ENCODE measurements at regions not wholly inside any gene's neighbourhood (a gene's known extent, or its start where the extent isn't known, plus 50 kb on each side); places are given as distances from the start of the nearest gene placed in this dataset.

DNA sequence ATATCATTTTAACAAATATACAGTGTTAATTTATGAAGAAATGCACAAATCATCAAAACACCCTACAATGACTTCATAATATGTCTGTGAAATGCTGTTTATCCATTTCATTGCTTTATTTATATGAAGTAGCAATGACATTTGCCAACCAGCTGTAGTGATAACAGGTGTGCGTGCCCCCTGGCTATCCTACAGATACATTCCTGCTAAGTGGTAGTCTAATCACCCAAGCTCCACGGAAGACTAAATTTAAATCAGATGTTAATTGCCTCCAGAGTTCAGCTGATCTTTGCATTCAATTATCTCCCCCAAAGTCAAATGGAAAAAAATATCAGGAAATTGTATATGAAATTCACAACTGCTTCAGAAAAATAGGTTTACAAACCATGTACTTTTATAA lies 1164.2 kb upstream of the LRRN3 start:
- no peaks in the 10 kb centered on the region for H3K9me3 ChIP-seq (ENCODE audit: control insufficient read depth, insufficient read depth, low read length)
- no peak overlapping the region for H3K4me2 ChIP-seq (ENCODE audit: low read length)
- no peaks in the 10 kb centered on the region for H3K79me2 ChIP-seq (ENCODE audit: control insufficient read depth, low read length)
- no peaks in the 10 kb centered on the region for H3K27me3 ChIP-seq (ENCODE audit: control insufficient read depth, low read length)
- H3K4me3 ChIP-seq (ENCODE audit: low read length) = no peak overlapping the region
- H4K20me1 ChIP-seq (ENCODE audit: control insufficient read depth, insufficient read depth, low read depth, low read length) = no peaks in the 10 kb centered on the region
- H3F3A ChIP-seq (ENCODE audit: control insufficient read depth, insufficient read depth) = no peaks in the 10 kb centered on the region
- H3K9me2 ChIP-seq (replicated peaks; ENCODE audit: control insufficient read depth, low read length) = no peaks in the 10 kb centered on the region
- no peaks in the 10 kb centered on the region for H3K36me3 ChIP-seq (ENCODE audit: control insufficient read depth, low read length)
- TF ChIP-seq, protein P1, sequence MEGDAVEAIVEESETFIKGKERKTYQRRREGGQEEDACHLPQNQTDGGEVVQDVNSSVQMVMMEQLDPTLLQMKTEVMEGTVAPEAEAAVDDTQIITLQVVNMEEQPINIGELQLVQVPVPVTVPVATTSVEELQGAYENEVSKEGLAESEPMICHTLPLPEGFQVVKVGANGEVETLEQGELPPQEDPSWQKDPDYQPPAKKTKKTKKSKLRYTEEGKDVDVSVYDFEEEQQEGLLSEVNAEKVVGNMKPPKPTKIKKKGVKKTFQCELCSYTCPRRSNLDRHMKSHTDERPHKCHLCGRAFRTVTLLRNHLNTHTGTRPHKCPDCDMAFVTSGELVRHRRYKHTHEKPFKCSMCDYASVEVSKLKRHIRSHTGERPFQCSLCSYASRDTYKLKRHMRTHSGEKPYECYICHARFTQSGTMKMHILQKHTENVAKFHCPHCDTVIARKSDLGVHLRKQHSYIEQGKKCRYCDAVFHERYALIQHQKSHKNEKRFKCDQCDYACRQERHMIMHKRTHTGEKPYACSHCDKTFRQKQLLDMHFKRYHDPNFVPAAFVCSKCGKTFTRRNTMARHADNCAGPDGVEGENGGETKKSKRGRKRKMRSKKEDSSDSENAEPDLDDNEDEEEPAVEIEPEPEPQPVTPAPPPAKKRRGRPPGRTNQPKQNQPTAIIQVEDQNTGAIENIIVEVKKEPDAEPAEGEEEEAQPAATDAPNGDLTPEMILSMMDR (IDR thresholded peaks at IDR 0.05; ENCODE audit: low read depth, low read length, poor library complexity, severe bottlenecking) = no peak
- no peak for TF ChIP-seq EZH2phosphoT487 (IDR thresholded peaks at IDR 0.05; ENCODE audit: borderline replicate concordance, low read length)
- H3K4me1 ChIP-seq (ENCODE audit: control insufficient read depth, low read length) = no peaks in the 10 kb centered on the region
- no peak overlapping the region for H3K27ac ChIP-seq (ENCODE audit: low read depth, low read length)

DNA sequence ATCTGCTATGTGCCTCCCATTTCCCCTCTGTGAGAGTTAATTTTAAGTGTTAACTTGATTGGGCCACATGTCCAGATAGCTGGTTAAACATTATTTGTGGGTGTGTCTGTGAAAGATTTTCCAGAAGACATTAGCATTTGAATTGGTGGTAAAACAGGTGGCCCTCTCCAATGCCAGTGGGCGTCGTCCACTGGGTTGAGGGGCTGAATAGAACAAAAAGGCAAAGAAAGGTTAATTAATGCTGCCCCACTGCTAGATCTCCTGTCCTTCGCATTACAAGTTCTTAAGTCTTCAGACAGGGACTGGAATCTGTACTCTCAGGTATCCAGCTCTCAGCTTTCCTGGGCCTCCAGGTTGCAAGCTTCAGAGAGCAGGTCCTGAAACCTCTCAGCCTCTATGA lies 1160.9 kb upstream of the LRRN3 start:
- H3K27ac ChIP-seq (ENCODE audit: low read depth, low read length) = no peak overlapping the region
- no peaks in the 10 kb centered on the region for H3K36me3 ChIP-seq (ENCODE audit: control insufficient read depth, low read length)
- no peaks in the 10 kb centered on the region for H3K4me1 ChIP-seq (ENCODE audit: control insufficient read depth, low read length)
- no peaks in the 10 kb centered on the region for H3K9me2 ChIP-seq (replicated peaks; ENCODE audit: control insufficient read depth, low read length)
- H3K4me2 ChIP-seq (ENCODE audit: low read length) = no peak overlapping the region
- no peak overlapping the region for H3K4me3 ChIP-seq (ENCODE audit: low read length)
- no peaks in the 10 kb centered on the region for H3K27me3 ChIP-seq (ENCODE audit: control insufficient read depth, low read length)
- TF ChIP-seq, protein P1 (IDR thresholded peaks at IDR 0.05; ENCODE audit: low read depth, low read length, poor library complexity, severe bottlenecking) = no peak
- no peak for TF ChIP-seq EZH2phosphoT487 (IDR thresholded peaks at IDR 0.05; ENCODE audit: borderline replicate concordance, low read length)
- H3F3A ChIP-seq (ENCODE audit: control insufficient read depth, insufficient read depth) = no peaks in the 10 kb centered on the region
- H3K9me3 ChIP-seq (ENCODE audit: control insufficient read depth, insufficient read depth, low read length) = no peaks in the 10 kb centered on the region
- no peaks in the 10 kb centered on the region for H4K20me1 ChIP-seq (ENCODE audit: control insufficient read depth, insufficient read depth, low read depth, low read length)
- no peaks in the 10 kb centered on the region for H3K79me2 ChIP-seq (ENCODE audit: control insufficient read depth, low read length)

DNA sequence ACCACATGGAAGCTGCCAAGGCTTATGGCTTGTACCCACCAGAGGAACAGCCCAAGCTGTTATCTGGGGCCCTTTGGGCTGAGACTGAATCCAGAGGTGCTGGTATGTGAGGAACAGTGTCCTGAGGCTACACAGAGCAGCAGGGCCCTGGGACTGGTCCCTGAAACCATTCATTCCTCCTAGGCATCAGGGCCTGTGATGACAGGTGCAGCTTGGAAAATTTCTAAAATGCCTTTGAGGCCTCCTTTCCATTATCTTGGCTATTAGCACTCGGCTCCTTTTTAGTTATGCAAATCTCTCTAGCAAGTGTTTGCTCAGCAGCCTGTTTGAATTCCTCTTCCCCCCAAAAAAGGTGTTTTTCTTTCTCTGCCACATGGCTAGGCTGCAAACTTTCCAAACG lies 1151.7 kb upstream of the LRRN3 start:
- H3K36me3 ChIP-seq (ENCODE audit: control insufficient read depth, low read length) = no peaks in the 10 kb centered on the region
- no peak overlapping the region for H3K4me2 ChIP-seq (ENCODE audit: low read length)
- H3K27ac ChIP-seq (ENCODE audit: low read depth, low read length) = no peak overlapping the region
- no peaks in the 10 kb centered on the region for H3K9me3 ChIP-seq (ENCODE audit: control insufficient read depth, insufficient read depth, low read length)
- no peaks in the 10 kb centered on the region for H3K4me1 ChIP-seq (ENCODE audit: control insufficient read depth, low read length)
- H3K4me3 ChIP-seq (ENCODE audit: low read length) = no peak overlapping the region
- no peaks in the 10 kb centered on the region for H3K9me2 ChIP-seq (replicated peaks; ENCODE audit: control insufficient read depth, low read length)
- H3K79me2 ChIP-seq (ENCODE audit: control insufficient read depth, low read length) = no peaks in the 10 kb centered on the region
- H4K20me1 ChIP-seq (ENCODE audit: control insufficient read depth, insufficient read depth, low read depth, low read length) = no peaks in the 10 kb centered on the region
- TF ChIP-seq, protein P1 (IDR thresholded peaks at IDR 0.05; ENCODE audit: low read depth, low read length, poor library complexity, severe bottlenecking) = no peak
- TF ChIP-seq EZH2phosphoT487 (IDR thresholded peaks at IDR 0.05; ENCODE audit: borderline replicate concordance, low read length) = no peak
- no peaks in the 10 kb centered on the region for H3F3A ChIP-seq (ENCODE audit: control insufficient read depth, insufficient read depth)
- no peaks in the 10 kb centered on the region for H3K27me3 ChIP-seq (ENCODE audit: control insufficient read depth, low read length)
